Kidney (tissue), 13 donors: ENCODE measurements at regions not wholly inside any gene's neighbourhood (a gene's known extent, or its start where the extent isn't known, plus 50 kb on each side); places are given as distances from the start of the nearest gene placed in this dataset.

ENCODE experiments used
- DNase-seq, 5 donors: peaks; one replicate each; pipeline ENCODE4 v3.0.0-alpha.2; 2013 to 2020
- FAIRE-seq: peaks from 2 replicates; lab custom pipeline; 2012; peaks lifted over from hg19 to GRCh38; lab: Jason Lieb, UNC
- H3K27ac ChIP-seq, 2 donors: one replicate each; pipeline ENCODE4 v1.7.0; 2013; ENCODE audit warnings: low read depth in 2 of 2, low read length in 2 of 2, inconsistent platforms in 1 of 2
- H3K27me3 ChIP-seq: one replicate; pipeline ENCODE4 v1.7.1; 2013; ENCODE audit warnings: low read length, inconsistent platforms; ENCODE audit not compliant: control insufficient read depth, insufficient read depth
- H3K36me3 ChIP-seq, 3 donors: one replicate each; pipeline versions ENCODE4 v1.7.0 to v1.7.1; 2013; ENCODE audit warnings: low read length in 3 of 3, control low read depth in 1 of 3, inconsistent platforms in 1 of 3; ENCODE audit not compliant: insufficient read depth in 3 of 3, control insufficient read depth in 2 of 3
- H3K4me1 ChIP-seq, 3 donors: one replicate each; pipeline versions ENCODE4 v1.7.0 to v1.7.1; 2013; ENCODE audit warnings: low read length in 3 of 3, inconsistent platforms in 1 of 3, low read depth in 1 of 3; ENCODE audit not compliant: control insufficient read depth in 2 of 3, insufficient read depth in 2 of 3
- H3K4me3 ChIP-seq, 3 donors: one replicate each; pipeline versions ENCODE4 v1.7.0 to v1.8.1; 2013; ENCODE audit warnings: low read length in 3 of 3, control low read depth in 1 of 3, inconsistent platforms in 1 of 3
- H3K9ac ChIP-seq, 3 donors: one replicate each; pipeline versions ENCODE4 v1.7.0 to v1.7.1; 2013; ENCODE audit warnings: low read length in 3 of 3, control low read depth in 1 of 3, inconsistent platforms in 1 of 3
- H3K9me3 ChIP-seq, 3 donors: one replicate each; pipeline versions ENCODE4 v1.7.0 to v1.7.1; 2013; ENCODE audit warnings: low read length in 3 of 3, control low read depth in 1 of 3, inconsistent platforms in 1 of 3; ENCODE audit not compliant: control insufficient read depth in 2 of 3, insufficient read depth in 1 of 3
- intact Hi-C: fragments of 100-400 bp; cut with DNase I; formaldehyde crosslinking; loops from one replicate; pipeline ENCODE4 v1.11.1; 2022
- TF ChIP-seq, protein P1 (sequence below): IDR thresholded peaks from 3 replicates; pipeline ENCODE4 v1.5.1; 2012; ENCODE audit warnings: mild to moderate bottlenecking, moderate library complexity, borderline replicate concordance; ENCODE audit not compliant: insufficient read depth; ENCODE audit errors: extremely low read depth
- donor health status: control.
- donor health status: control.
- donor health status: control.
- donor health status: control.
- donor health status: control.
- donor health status: DM: yes; HTN: yes; CAD: no.
- donor health status: Normal renal cell carcinoma (clear cell type).

DNA sequence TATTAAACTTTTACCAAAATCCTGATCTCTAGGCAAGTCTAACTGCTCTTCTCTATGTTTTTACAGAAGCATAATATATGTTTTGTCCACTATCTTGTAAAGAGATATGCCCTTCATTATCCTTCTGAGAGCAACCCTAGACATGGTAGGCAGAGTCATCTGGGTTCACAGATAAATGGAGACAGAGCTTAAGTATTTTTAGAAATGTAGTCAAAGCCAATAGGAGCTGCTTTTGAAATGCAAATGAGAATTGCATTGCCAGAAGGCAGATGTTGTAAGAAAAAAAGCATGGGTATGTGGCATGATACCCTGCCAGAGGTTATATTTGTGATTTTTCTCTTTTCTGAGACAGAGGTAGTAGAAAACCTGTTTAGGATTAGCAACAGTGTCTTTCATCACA lies 964.8 kb downstream of the SORCS3 start:
- Histone ChIP-seq H3K4me1 (no peaks in the 10 kb centered on the region), H3K9ac (no peak overlapping the region), H3K9me3 (no peaks in the 10 kb centered on the region), H3K36me3 (no peaks in the 10 kb centered on the region), H3K27me3 (no peaks in the 10 kb centered on the region), H3K27ac (no peak overlapping the region), H3K4me3 (no peak overlapping the region)
- no peak for DNase-seq
- intact Hi-C loops = no loop called here
- FAIRE-seq = no peak
- TF ChIP-seq, protein P1, sequence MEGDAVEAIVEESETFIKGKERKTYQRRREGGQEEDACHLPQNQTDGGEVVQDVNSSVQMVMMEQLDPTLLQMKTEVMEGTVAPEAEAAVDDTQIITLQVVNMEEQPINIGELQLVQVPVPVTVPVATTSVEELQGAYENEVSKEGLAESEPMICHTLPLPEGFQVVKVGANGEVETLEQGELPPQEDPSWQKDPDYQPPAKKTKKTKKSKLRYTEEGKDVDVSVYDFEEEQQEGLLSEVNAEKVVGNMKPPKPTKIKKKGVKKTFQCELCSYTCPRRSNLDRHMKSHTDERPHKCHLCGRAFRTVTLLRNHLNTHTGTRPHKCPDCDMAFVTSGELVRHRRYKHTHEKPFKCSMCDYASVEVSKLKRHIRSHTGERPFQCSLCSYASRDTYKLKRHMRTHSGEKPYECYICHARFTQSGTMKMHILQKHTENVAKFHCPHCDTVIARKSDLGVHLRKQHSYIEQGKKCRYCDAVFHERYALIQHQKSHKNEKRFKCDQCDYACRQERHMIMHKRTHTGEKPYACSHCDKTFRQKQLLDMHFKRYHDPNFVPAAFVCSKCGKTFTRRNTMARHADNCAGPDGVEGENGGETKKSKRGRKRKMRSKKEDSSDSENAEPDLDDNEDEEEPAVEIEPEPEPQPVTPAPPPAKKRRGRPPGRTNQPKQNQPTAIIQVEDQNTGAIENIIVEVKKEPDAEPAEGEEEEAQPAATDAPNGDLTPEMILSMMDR = no peak

DNA sequence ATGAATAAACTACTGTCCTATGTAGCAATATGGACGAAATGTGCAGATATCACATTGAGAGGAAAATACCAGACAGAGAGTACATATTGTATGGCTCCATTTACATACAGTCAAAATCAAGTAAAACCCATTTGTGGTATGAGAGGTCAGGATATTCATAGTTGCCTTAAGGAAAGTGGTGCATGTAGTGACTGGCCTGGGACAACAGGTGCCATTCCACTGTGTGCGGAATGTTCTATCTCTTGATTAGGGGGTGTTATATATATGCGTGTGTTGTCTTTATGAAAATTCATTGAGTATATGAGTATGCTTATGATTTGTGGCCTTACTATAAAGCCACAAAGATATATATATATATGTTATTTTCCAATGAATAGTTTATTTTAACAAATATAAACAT lies 964.0 kb downstream of the SORCS3 start:
- TF ChIP-seq, protein P1 = no peak
- no peak overlapping the region for H3K27ac ChIP-seq
- intact Hi-C loops = no loop called here

DNA sequence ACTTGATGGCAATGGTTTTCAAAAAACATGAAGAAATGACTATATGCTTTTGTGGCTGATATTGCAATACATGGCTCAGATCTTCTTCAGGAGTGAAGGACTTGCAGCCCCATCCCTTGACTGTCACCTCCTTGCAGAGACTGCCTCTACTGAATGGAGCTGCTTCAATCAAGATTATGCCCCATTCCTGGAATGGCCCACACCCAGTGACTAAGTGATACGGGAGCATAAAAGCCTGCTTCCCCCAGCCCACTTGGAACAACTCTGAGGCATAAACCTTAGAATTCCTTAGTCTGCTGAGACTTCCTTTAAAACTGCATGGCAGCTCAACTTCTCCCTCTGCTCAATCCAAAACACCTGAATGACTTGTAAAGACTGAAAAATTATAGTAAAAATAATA lies 957.1 kb downstream of the SORCS3 start:
- Histone ChIP-seq H3K4me3 (no peak overlapping the region), H3K27me3 (no peaks in the 10 kb centered on the region), H3K9ac (no peak overlapping the region), H3K27ac (no peak overlapping the region), H3K9me3 (no peaks in the 10 kb centered on the region), H3K36me3 (no peaks in the 10 kb centered on the region), H3K4me1 (no peaks in the 10 kb centered on the region)
- DNase-seq (no peak), FAIRE-seq (no peak)
- TF ChIP-seq, protein P1 = no peak
- intact Hi-C loops = no loop called here

More for the DNA sequence above, 964.0 kb downstream of the SORCS3 start:
- Histone ChIP-seq H3K36me3 (no peaks in the 10 kb centered on the region), H3K4me3 (no peak overlapping the region), H3K27me3 (no peaks in the 10 kb centered on the region), H3K9ac (no peak overlapping the region), H3K9me3 (no peaks in the 10 kb centered on the region), H3K4me1 (no peaks in the 10 kb centered on the region)
- no peak for DNase-seq
- no peak for FAIRE-seq

DNA sequence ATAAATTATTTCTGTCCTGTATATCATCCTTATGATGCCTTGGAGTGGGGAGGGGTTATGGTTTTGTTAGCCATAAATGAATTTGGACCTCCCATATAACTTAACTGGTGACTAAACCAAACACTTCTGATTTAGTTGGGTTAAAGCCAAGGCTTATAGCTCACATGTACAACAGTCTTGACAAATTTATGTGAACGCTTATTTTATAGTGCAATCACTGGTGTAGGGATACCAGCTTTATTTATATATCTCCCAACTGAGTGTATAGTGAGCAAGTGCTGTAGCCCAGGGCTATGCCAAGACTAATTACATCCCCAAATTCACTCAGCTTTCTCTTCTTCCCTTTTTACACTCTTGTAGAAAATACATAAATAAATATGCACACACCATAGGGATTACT lies 956.2 kb downstream of the SORCS3 start:
- Histone ChIP-seq H3K9ac (no peak overlapping the region), H3K36me3 (no peaks in the 10 kb centered on the region), H3K27ac (no peak overlapping the region), H3K9me3 (no peaks in the 10 kb centered on the region), H3K4me1 (no peaks in the 10 kb centered on the region), H3K27me3 (no peaks in the 10 kb centered on the region), H3K4me3 (no peak overlapping the region)
- peak in 2 of 5 donors; percentile 11 to 21 for DNase-seq
- intact Hi-C loops = no loop called here
- no peak for FAIRE-seq
- TF ChIP-seq, protein P1 = no peak
